Retinal pigment epithelial cell (primary cell): ENCODE measurements at regions not wholly inside any gene's neighbourhood (a gene's known extent, or its start where the extent isn't known, plus 50 kb on each side); places are given as distances from the start of the nearest gene placed in this dataset.
A peak's percentile ranks its signal among the peaks of the same experiment; 100 is the strongest.

Experiments
- DNase-seq: peaks from one replicate; pipeline ENCODE4 v3.0.0-alpha.2; 2010; ENCODE audit warnings: low read depth
- H3K4me3 ChIP-seq: 2 replicates; pipeline ENCODE4 v1.5.1; 2011; ENCODE audit warnings: mild to moderate bottlenecking, low read length, control low read depth, moderate library complexity
- TF ChIP-seq, protein P1 (sequence below): conservative IDR thresholded peaks from 2 replicates; pipeline ENCODE4 v1.5.1; 2011; ENCODE audit warnings: low read depth, low read length, control low read depth, inconsistent platforms

- no peak overlapping the region for H3K4me3 ChIP-seq
- DNase-seq: no peak
- TF ChIP-seq, protein P1, sequence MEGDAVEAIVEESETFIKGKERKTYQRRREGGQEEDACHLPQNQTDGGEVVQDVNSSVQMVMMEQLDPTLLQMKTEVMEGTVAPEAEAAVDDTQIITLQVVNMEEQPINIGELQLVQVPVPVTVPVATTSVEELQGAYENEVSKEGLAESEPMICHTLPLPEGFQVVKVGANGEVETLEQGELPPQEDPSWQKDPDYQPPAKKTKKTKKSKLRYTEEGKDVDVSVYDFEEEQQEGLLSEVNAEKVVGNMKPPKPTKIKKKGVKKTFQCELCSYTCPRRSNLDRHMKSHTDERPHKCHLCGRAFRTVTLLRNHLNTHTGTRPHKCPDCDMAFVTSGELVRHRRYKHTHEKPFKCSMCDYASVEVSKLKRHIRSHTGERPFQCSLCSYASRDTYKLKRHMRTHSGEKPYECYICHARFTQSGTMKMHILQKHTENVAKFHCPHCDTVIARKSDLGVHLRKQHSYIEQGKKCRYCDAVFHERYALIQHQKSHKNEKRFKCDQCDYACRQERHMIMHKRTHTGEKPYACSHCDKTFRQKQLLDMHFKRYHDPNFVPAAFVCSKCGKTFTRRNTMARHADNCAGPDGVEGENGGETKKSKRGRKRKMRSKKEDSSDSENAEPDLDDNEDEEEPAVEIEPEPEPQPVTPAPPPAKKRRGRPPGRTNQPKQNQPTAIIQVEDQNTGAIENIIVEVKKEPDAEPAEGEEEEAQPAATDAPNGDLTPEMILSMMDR: peak; percentile 60
These were observed 1040.7 kb upstream of the INTU start for GRCh38 chr4:126592088-126592487.

- TF ChIP-seq, protein P1: no peak
- no peak for DNase-seq
These were observed 1039.1 kb upstream of the INTU start for GRCh38 chr4:126593626-126594025.

DNA sequence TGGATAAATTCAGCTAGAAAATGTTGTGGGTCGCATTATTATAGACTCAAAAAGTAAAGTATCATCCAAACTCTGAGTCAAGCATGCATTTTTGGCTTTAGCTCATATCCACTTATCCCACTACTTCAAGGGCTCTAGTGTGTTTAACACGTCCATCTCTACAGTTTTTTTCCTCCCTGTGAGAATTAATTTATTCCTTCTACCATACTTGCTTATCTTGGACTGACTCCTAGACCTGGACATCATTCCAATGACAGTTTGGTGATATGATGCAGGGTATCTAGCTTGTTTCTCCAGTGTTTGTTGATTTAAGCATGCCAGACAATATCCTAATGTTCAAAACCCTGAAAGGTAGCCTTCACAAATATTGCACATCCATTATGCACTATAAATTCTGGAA lies 1037.1 kb upstream of the INTU start:
- no peak overlapping the region for H3K4me3 ChIP-seq
- TF ChIP-seq, protein P1: no peak
- DNase-seq: no peak

More at GRCh38 chr4:126593626-126594025, 1039.1 kb upstream of the INTU start:
- no peak overlapping the region for H3K4me3 ChIP-seq

DNA sequence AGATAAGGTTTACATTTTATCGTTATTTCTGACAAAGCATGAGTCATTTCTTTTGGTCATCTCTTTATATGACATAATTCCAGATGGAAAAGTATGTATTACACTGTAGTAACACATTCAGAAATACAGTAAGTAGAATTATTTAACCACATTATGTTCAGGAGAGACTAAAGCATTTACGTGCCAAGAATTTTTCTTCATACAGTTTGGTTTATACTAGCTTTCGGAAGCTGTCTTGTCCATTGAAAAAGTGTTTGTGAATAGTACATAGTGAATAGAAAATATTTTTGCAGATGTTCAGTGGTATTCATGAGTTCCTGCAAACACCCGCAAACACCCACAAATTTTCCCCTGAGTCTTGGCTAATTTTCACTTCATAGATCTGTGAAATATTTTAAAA lies 1033.0 kb upstream of the INTU start:
- no peak overlapping the region for H3K4me3 ChIP-seq
- DNase-seq: no peak
- TF ChIP-seq, protein P1: no peak

DNA sequence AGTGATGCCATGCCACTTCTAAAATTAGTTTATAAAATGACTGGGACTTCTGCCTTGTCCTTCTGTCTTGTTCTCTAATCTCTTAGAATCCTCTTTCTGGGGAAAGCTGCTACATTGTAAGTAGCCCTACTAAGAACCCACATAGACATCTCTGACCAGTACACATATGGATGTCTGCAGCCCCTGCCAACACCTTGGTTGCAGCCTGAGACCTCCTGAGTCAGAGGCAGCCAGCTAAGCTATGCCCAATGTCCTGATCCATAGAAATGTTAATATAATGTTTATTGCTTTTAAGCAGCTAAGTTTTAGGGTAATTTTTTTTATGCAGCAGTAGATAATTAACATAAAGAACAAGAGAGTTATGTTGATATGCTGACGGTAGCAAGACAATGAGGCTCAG lies 1029.5 kb upstream of the INTU start:
- no peak for DNase-seq
- TF ChIP-seq, protein P1: no peak

GRCh38 chr4:126603825-126604224 lies 1028.9 kb upstream of the INTU start:
- TF ChIP-seq, protein P1: no peak
- DNase-seq: no peak
- no peak overlapping the region for H3K4me3 ChIP-seq

More for the DNA sequence above, 1029.5 kb upstream of the INTU start:
- no peak overlapping the region for H3K4me3 ChIP-seq

GRCh38 chr4:126604268-126604867 lies 1028.4 kb upstream of the INTU start:
- DNase-seq: no peak
- TF ChIP-seq, protein P1: peak; percentile 81
- H3K4me3 ChIP-seq: no peak overlapping the region
